ENCODE measurements at regions not wholly inside any gene's neighbourhood (a gene's known extent, or its start where the extent isn't known, plus 50 kb on each side); places are given as distances from the start of the nearest gene placed in this dataset.
"Not testable (repeated sequence)": the region's sequence is repeated elsewhere in the genome, so short reads cannot be mapped to it uniquely, and the experiment has no call there.

- intact Hi-C loops (cut with DNase I): no loop called here
- ATAC-seq (no peak), DNase-seq (ENCODE audit: missing footprints) (no peak)
These were observed 549.8 kb downstream of the NSUN3 start for GRCh38 chr3:94612631-94613030.

GRCh38 chr3:94614192-94614591 is 551.3 kb downstream of the NSUN3 start:
- ATAC-seq (no peak), DNase-seq (ENCODE audit: missing footprints) (no peak)
- intact Hi-C loops (cut with DNase I): no loop called here

GRCh38 chr3:94615275-94616065 is 552.6 kb downstream of the NSUN3 start:
- DNase-seq (ENCODE audit: missing footprints): no peak
- no peak for ATAC-seq
- intact Hi-C loops (cut with DNase I): no loop called here

- DNase-seq (ENCODE audit: missing footprints) (no peak), ATAC-seq (no peak)
- intact Hi-C loops (cut with DNase I): no loop called here
These were observed 554.0 kb downstream of the NSUN3 start for GRCh38 chr3:94616833-94617232.

GRCh38 chr3:94617312-94617711 is 554.5 kb downstream of the NSUN3 start:
- ATAC-seq: no peak
- DNase-seq (ENCODE audit: missing footprints): no peak
- intact Hi-C loops (cut with DNase I): no loop called here

- ATAC-seq (no peak), DNase-seq (ENCODE audit: missing footprints) (no peak)
- intact Hi-C loops (cut with DNase I): no loop called here
These were observed 556.8 kb downstream of the NSUN3 start for GRCh38 chr3:94619643-94620042.

GRCh38 chr3:94626573-94626972 is 563.7 kb downstream of the NSUN3 start:
- intact Hi-C loops (cut with DNase I): no loop called here
- DNase-seq (ENCODE audit: missing footprints): no peak
- ATAC-seq: no peak

- DNase-seq (ENCODE audit: missing footprints) (no peak), ATAC-seq (no peak)
- intact Hi-C loops (cut with DNase I): no loop called here
These were observed 564.8 kb downstream of the NSUN3 start for GRCh38 chr3:94627689-94628088.

GRCh38 chr3:94643400-94643799 is 580.5 kb downstream of the NSUN3 start:
- DNase-seq (ENCODE audit: missing footprints): no peak
- intact Hi-C loops (cut with DNase I): no loop called here
- ATAC-seq: no peak

- DNase-seq (ENCODE audit: missing footprints) (no peak), ATAC-seq (no peak)
- intact Hi-C loops (cut with DNase I): no loop called here
These were observed 582.9 kb downstream of the NSUN3 start for GRCh38 chr3:94645790-94646189.

GRCh38 chr3:94647131-94647530 is 584.3 kb downstream of the NSUN3 start:
- intact Hi-C loops (cut with DNase I): no loop called here
- ATAC-seq (no peak), DNase-seq (ENCODE audit: missing footprints) (no peak)

GRCh38 chr3:94648270-94649180 is 585.7 kb downstream of the NSUN3 start:
- intact Hi-C loops (cut with DNase I); DNase-seq (ENCODE audit: missing footprints): not testable (repeated sequence)

GRCh38 chr3:94654096-94654495 is 591.2 kb downstream of the NSUN3 start:
- no peak for DNase-seq (ENCODE audit: missing footprints)
- no peak for ATAC-seq
- intact Hi-C loops (cut with DNase I): no loop called here

More at GRCh38 chr3:94648270-94649180, 585.7 kb downstream of the NSUN3 start:
- not testable (repeated sequence) for ATAC-seq

- DNase-seq (ENCODE audit: missing footprints) (no peak), ATAC-seq (no peak)
- intact Hi-C loops (cut with DNase I): no loop called here
These were observed 603.1 kb downstream of the NSUN3 start for GRCh38 chr3:94665922-94666321.

- ATAC-seq: no peak
- intact Hi-C loops (cut with DNase I): no loop called here
- DNase-seq (ENCODE audit: missing footprints): no peak
These were observed 608.2 kb downstream of the NSUN3 start for GRCh38 chr3:94671078-94671477.

- DNase-seq (ENCODE audit: missing footprints) (no peak), ATAC-seq (no peak)
- intact Hi-C loops (cut with DNase I): no loop called here
These were observed 611.0 kb downstream of the NSUN3 start for GRCh38 chr3:94673876-94674275.

- intact Hi-C loops (cut with DNase I): no loop called here
- no peak for ATAC-seq
- DNase-seq (ENCODE audit: missing footprints): no peak
These were observed 623.3 kb downstream of the NSUN3 start for GRCh38 chr3:94686208-94686607.

- ATAC-seq: no peak
- intact Hi-C loops (cut with DNase I): no loop called here
- DNase-seq (ENCODE audit: missing footprints): no peak
These were observed 631.3 kb downstream of the NSUN3 start for GRCh38 chr3:94693997-94694640.

GRCh38 chr3:94694894-94695293 is 632.0 kb downstream of the NSUN3 start:
- ATAC-seq (no peak), DNase-seq (ENCODE audit: missing footprints) (no peak)
- intact Hi-C loops (cut with DNase I): no loop called here

GRCh38 chr3:94704467-94704866 is 641.6 kb downstream of the NSUN3 start:
- DNase-seq (ENCODE audit: missing footprints) (no peak), ATAC-seq (no peak)
- intact Hi-C loops (cut with DNase I): no loop called here
